ENCODE measurements at regions not wholly inside any gene's neighbourhood (a gene's known extent, or its start where the extent isn't known, plus 50 kb on each side); places are given as distances from the start of the nearest gene placed in this dataset.

DNA sequence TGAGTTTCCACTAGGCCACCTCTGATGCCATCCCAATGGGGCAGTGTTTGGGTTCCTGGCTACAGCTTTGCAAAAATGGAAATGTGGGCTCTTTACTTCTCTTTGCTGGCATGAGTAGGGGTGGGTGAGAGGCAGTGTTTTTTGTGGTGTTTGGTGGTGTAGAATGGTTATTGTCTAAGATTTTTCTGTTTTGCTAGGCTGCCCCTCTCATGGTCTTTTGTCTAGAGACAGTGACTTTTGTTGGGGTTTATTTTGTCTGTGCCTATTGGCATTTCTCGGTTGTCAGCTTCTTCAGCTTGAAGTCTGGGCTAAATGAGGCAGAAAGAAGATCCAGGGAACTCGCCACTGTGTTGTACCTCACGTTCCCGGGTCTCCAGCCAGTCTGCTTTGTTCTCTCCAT lies 112.1 kb downstream of the CENPF start:
- TF ChIP-seq, protein P1, sequence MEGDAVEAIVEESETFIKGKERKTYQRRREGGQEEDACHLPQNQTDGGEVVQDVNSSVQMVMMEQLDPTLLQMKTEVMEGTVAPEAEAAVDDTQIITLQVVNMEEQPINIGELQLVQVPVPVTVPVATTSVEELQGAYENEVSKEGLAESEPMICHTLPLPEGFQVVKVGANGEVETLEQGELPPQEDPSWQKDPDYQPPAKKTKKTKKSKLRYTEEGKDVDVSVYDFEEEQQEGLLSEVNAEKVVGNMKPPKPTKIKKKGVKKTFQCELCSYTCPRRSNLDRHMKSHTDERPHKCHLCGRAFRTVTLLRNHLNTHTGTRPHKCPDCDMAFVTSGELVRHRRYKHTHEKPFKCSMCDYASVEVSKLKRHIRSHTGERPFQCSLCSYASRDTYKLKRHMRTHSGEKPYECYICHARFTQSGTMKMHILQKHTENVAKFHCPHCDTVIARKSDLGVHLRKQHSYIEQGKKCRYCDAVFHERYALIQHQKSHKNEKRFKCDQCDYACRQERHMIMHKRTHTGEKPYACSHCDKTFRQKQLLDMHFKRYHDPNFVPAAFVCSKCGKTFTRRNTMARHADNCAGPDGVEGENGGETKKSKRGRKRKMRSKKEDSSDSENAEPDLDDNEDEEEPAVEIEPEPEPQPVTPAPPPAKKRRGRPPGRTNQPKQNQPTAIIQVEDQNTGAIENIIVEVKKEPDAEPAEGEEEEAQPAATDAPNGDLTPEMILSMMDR (IDR thresholded peaks at IDR 0.05; ENCODE audit: insufficient read depth, low read length, missing control alignments): no peak
- DNase-seq (ENCODE audit: low read depth, low spot score): no peak
- POLR2A ChIA-PET: no interaction called here
- no peak overlapping the region for H3K4me3 ChIP-seq (ENCODE audit: low read depth, low read length)
- CTCF ChIA-PET: no interaction called here

- CTCF ChIA-PET: interaction anchor here (1.2 kb wide), 1 partner anchor 10 kb away, joined by 3 read pairs; no protein-coding TSS in a partner anchor
- POLR2A ChIA-PET: no interaction called here
- TF ChIP-seq, protein P1 (IDR thresholded peaks at IDR 0.05; ENCODE audit: insufficient read depth, low read length, missing control alignments): no peak
- no peak for DNase-seq (ENCODE audit: low read depth, low spot score)
- H3K4me3 ChIP-seq (ENCODE audit: low read depth, low read length): no peak overlapping the region
Measured at GRCh38 chr1:214717351-214717750, 114.4 kb downstream of the CENPF start.

DNA sequence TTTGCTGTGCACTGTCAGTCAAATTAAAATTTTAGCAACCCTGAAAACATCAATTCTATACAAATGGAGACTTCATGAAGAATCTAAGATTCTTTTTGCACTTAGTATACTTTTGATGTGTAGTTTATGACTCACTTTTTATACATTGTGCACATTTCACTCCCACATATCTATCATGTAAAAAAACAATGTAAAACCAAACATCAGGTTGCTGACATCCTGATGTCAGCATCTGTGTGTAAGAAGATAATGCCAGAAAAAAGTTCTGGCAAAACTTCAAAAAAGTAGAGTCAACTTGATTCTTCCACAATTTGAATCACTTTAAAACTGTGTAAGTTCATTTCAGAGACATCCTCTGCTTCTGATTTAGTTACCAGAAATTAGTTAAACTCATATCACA lies 115.7 kb downstream of the CENPF start:
- H3K4me3 ChIP-seq (ENCODE audit: low read depth, low read length): no peak overlapping the region
- POLR2A ChIA-PET: no interaction called here
- TF ChIP-seq, protein P1 (IDR thresholded peaks at IDR 0.05; ENCODE audit: insufficient read depth, low read length, missing control alignments): no peak
- CTCF ChIA-PET: interaction anchor here (1.0 kb wide), 1 partner anchor 489 kb away, joined by 3 read pairs; no protein-coding TSS in a partner anchor
- DNase-seq (ENCODE audit: low read depth, low spot score): no peak

GRCh38 chr1:214719207-214719606 lies 116.2 kb downstream of the CENPF start:
- POLR2A ChIA-PET: no interaction called here
- no peak for DNase-seq (ENCODE audit: low read depth, low spot score)
- CTCF ChIA-PET: no interaction called here
- TF ChIP-seq, protein P1 (IDR thresholded peaks at IDR 0.05; ENCODE audit: insufficient read depth, low read length, missing control alignments): no peak
- no peak overlapping the region for H3K4me3 ChIP-seq (ENCODE audit: low read depth, low read length)

DNA sequence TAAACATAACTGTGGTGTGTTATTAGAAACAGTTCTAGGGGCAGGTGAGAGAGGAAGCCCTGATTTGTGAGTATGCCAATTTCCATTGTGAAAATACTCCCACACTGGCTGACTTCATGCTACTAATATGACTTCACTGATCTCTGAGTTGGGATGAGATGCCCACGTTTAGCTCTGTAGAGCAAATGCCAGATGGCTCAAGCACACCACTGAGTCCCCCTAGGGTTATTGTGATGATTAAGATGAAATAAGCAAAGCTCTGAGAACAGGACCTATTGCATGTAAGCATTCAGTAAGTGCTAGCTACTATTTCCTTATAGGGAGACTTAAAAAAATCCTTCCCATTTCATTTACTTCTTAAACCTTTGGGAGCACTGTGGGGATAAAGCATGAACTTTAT lies 117.6 kb downstream of the CENPF start:
- ChIA-PET CTCF (interaction anchor here (1.1 to 1.2 kb wide), 2 partner anchors 11 to 13 kb away, joined by 3 to 4 read pairs; no protein-coding TSS in a partner anchor), POLR2A (no interaction called here)
- no peak overlapping the region for H3K4me3 ChIP-seq (ENCODE audit: low read depth, low read length)
- TF ChIP-seq, protein P1 (IDR thresholded peaks at IDR 0.05; ENCODE audit: insufficient read depth, low read length, missing control alignments): no peak
- DNase-seq (ENCODE audit: low read depth, low spot score): no peak

- DNase-seq (ENCODE audit: low read depth, low spot score): no peak
- ChIA-PET POLR2A (no interaction called here), CTCF (no interaction called here)
- no peak overlapping the region for H3K4me3 ChIP-seq (ENCODE audit: low read depth, low read length)
- TF ChIP-seq, protein P1 (IDR thresholded peaks at IDR 0.05; ENCODE audit: insufficient read depth, low read length, missing control alignments): no peak
Measured at GRCh38 chr1:214727274-214727673, 124.3 kb downstream of the CENPF start.

Data from AG04449 (cell line).